Hepatocyte (in vitro differentiated cells): ENCODE measurements at regions not wholly inside any gene's neighbourhood (a gene's known extent, or its start where the extent isn't known, plus 50 kb on each side); places are given as distances from the start of the nearest gene placed in this dataset.

Source experiments
- DNase-seq: peaks from one replicate; pipeline ENCODE4 v3.0.0-alpha.2; 2016; ENCODE audit warnings: low spot score
- H2AFZ ChIP-seq: fragments of 200-600 bp; sonication (generic); 2 replicates; pipeline ENCODE4 v1.6.0; 2016; ENCODE audit warnings: antibody characterized with exemption, mild to moderate bottlenecking
- H3K27ac ChIP-seq: fragments of 200-600 bp; sonication (generic); 2 replicates; pipeline ENCODE4 v1.5.1; 2016; ENCODE audit warnings: mild to moderate bottlenecking
- H3K27me3 ChIP-seq: fragments of 200-600 bp; sonication (generic); 2 replicates; pipeline ENCODE4 v1.6.1; 2016
- H3K36me3 ChIP-seq: fragments of 200-600 bp; sonication (generic); replicated peaks from 2 replicates; pipeline ENCODE4 v1.5.1; 2016; ENCODE audit warnings: low read depth; ENCODE audit not compliant: insufficient read depth
- H3K4me1 ChIP-seq: fragments of 200-600 bp; sonication (generic); 2 replicates; pipeline ENCODE4 v1.5.1; 2016; ENCODE audit warnings: mild to moderate bottlenecking, moderate library complexity; ENCODE audit not compliant: insufficient read depth
- H3K4me2 ChIP-seq: fragments of 200-600 bp; sonication (generic); 2 replicates; pipeline ENCODE4 v1.6.0; 2016
- H3K4me3 ChIP-seq: fragments of 200-600 bp; sonication (generic); 2 replicates; pipeline ENCODE4 v1.5.1; 2016; ENCODE audit warnings: mild to moderate bottlenecking
- H3K79me2 ChIP-seq: fragments of 200-600 bp; sonication (generic); 2 replicates; pipeline ENCODE4 v1.6.0; 2017; ENCODE audit warnings: mild to moderate bottlenecking
- H3K9me2 ChIP-seq: fragments of 200-600 bp; sonication (generic); replicated peaks from 2 replicates; pipeline ENCODE4 v1.6.0; 2017; ENCODE audit warnings: mild to moderate bottlenecking; ENCODE audit not compliant: insufficient read depth
- H3K9me3 ChIP-seq: fragments of 200-600 bp; sonication (generic); 2 replicates; pipeline ENCODE4 v1.5.1; 2016; ENCODE audit warnings: low read depth, mild to moderate bottlenecking
- H4K20me1 ChIP-seq: fragments of 200-600 bp; sonication (generic); 2 replicates; pipeline ENCODE4 v1.6.0; 2016; ENCODE audit warnings: mild to moderate bottlenecking; ENCODE audit not compliant: insufficient read depth, poor library complexity, severe bottlenecking
- EZH2 ChIP-seq: fragments of 200-600 bp; sonication (generic); IDR thresholded peaks from 2 replicates; pipeline ENCODE4 v1.6.1; 2016; ENCODE audit warnings: antibody characterized with exemption, mild to moderate bottlenecking, borderline replicate concordance
- EZH2phosphoT487 ChIP-seq: fragments of 200-600 bp; sonication (generic); IDR thresholded peaks from one replicate; pipeline ENCODE4 v1.6.1; 2018; ENCODE audit warnings: antibody characterized with exemption, mild to moderate bottlenecking, low read depth, moderate library complexity; ENCODE audit not compliant: unreplicated experiment, severe bottlenecking
- WGBS: methylation state at CpG from one replicate; pipeline ENCODE4 v1.1.6; 2016; ENCODE audit warnings: low lambda C conversion rate; ENCODE audit errors: missing lambda C conversion rate; 5-methylcytosine and 5-hydroxymethylcytosine counted together
- TF ChIP-seq, protein P1 (sequence below): fragments of 200-600 bp; sonication (generic); IDR thresholded peaks from 2 replicates; pipeline ENCODE4 v1.5.1; 2016; ENCODE audit warnings: antibody characterized with exemption, mild to moderate bottlenecking; ENCODE audit not compliant: poor library complexity

GRCh38 chr1:19009126-19009881 lies 52.8 kb upstream of the IFFO2 start:
- H3K27me3 ChIP-seq, result no peaks in the 10 kb centered on the region
- no peak for DNase-seq
- H3K4me1 ChIP-seq, result peaks cover 45% of the 10 kb centered on the region
- H3K36me3 ChIP-seq, result no peaks in the 10 kb centered on the region
- no peak overlapping the region for H2AFZ ChIP-seq
- no peak overlapping the region for H3K4me3 ChIP-seq
- TF ChIP-seq EZH2phosphoT487, result no peak
- no peak for TF ChIP-seq EZH2
- TF ChIP-seq, protein P1, sequence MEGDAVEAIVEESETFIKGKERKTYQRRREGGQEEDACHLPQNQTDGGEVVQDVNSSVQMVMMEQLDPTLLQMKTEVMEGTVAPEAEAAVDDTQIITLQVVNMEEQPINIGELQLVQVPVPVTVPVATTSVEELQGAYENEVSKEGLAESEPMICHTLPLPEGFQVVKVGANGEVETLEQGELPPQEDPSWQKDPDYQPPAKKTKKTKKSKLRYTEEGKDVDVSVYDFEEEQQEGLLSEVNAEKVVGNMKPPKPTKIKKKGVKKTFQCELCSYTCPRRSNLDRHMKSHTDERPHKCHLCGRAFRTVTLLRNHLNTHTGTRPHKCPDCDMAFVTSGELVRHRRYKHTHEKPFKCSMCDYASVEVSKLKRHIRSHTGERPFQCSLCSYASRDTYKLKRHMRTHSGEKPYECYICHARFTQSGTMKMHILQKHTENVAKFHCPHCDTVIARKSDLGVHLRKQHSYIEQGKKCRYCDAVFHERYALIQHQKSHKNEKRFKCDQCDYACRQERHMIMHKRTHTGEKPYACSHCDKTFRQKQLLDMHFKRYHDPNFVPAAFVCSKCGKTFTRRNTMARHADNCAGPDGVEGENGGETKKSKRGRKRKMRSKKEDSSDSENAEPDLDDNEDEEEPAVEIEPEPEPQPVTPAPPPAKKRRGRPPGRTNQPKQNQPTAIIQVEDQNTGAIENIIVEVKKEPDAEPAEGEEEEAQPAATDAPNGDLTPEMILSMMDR, result no peak
- H3K79me2 ChIP-seq, result no peaks in the 10 kb centered on the region
- H4K20me1 ChIP-seq, result no peaks in the 10 kb centered on the region
- H3K9me2 ChIP-seq, result no peaks in the 10 kb centered on the region
- peak overlapping the region; percentile 90 for H3K27ac ChIP-seq
- WGBS, result 79% methylated on average over 17 of the region's 17 CpGs
- no peaks in the 10 kb centered on the region for H3K9me3 ChIP-seq
- H3K4me2 ChIP-seq, result no peak overlapping the region

GRCh38 chr1:19007491-19008441 lies 51.3 kb upstream of the IFFO2 start:
- peaks cover 43% of the 10 kb centered on the region for H3K4me1 ChIP-seq
- peak overlapping the region; percentile 6 for H3K4me2 ChIP-seq
- no peaks in the 10 kb centered on the region for H3K79me2 ChIP-seq
- TF ChIP-seq, protein P1, result no peak
- TF ChIP-seq EZH2phosphoT487 (no peak), EZH2 (no peak)
- no peak for DNase-seq
- 78% methylated on average over 11 of the region's 11 CpGs for WGBS
- no peaks in the 10 kb centered on the region for H3K27me3 ChIP-seq
- H4K20me1 ChIP-seq, result no peaks in the 10 kb centered on the region
- no peaks in the 10 kb centered on the region for H3K9me2 ChIP-seq
- no peak overlapping the region for H3K4me3 ChIP-seq
- H3K9me3 ChIP-seq, result no peaks in the 10 kb centered on the region
- no peak overlapping the region for H2AFZ ChIP-seq
- no peak overlapping the region for H3K27ac ChIP-seq
- H3K36me3 ChIP-seq, result no peaks in the 10 kb centered on the region

- no peak overlapping the region for H2AFZ ChIP-seq
- no peaks in the 10 kb centered on the region for H3K9me2 ChIP-seq
- TF ChIP-seq EZH2 (no peak), EZH2phosphoT487 (no peak)
- TF ChIP-seq, protein P1, result no peak
- no peak overlapping the region for H3K4me2 ChIP-seq
- no peaks in the 10 kb centered on the region for H3K79me2 ChIP-seq
- no peak for DNase-seq
- H3K4me1 ChIP-seq, result peaks cover 34% of the 10 kb centered on the region
- H3K36me3 ChIP-seq, result no peaks in the 10 kb centered on the region
- H3K27me3 ChIP-seq, result no peaks in the 10 kb centered on the region
- H3K27ac ChIP-seq, result no peak overlapping the region
- H4K20me1 ChIP-seq, result no peaks in the 10 kb centered on the region
- no peak overlapping the region for H3K4me3 ChIP-seq
- 75% methylated on average over 2 of the region's 2 CpGs for WGBS
- H3K9me3 ChIP-seq, result no peaks in the 10 kb centered on the region
These were observed 50.4 kb upstream of the IFFO2 start for GRCh38 chr1:19006837-19007271.
